HG03354 (cell line): ENCODE measurements at regions not wholly inside any gene's neighbourhood (a gene's known extent, or its start where the extent isn't known, plus 50 kb on each side); places are given as distances from the start of the nearest gene placed in this dataset.
"Not testable (repeated sequence)": the region's sequence is repeated elsewhere in the genome, so short reads cannot be mapped to it uniquely, and the experiment has no call there.

ENCODE experiments used
- ATAC-seq: cut with Tn5 transposase; IDR thresholded peaks from one replicate; pipeline ENCODE4 v1.9.1; 2021; ENCODE audit warnings: mild to moderate bottlenecking; ENCODE audit not compliant: unreplicated experiment, poor library complexity, severe bottlenecking

DNA sequence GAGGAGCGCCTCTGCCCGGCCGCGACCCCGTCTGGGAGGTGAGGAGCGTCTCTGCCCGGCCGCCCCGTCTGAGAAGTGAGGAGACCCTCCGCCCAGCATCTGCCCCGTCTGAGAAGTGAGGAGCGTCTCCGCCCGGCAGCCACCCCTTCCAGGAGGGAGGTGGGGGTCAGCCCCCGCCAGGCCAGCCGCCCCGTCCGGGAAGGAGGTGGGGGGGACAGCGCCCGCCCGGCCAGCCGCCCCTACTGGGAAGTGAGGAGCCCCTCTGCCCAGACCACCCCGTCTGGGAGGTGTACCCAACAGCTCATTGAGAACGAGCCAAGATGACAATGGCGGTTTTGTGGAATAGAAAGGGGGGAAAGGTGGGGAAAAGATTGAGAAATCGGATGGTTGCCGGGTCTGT is 164.6 kb downstream of the TEX36 start:
- not testable (repeated sequence) for ATAC-seq

DNA sequence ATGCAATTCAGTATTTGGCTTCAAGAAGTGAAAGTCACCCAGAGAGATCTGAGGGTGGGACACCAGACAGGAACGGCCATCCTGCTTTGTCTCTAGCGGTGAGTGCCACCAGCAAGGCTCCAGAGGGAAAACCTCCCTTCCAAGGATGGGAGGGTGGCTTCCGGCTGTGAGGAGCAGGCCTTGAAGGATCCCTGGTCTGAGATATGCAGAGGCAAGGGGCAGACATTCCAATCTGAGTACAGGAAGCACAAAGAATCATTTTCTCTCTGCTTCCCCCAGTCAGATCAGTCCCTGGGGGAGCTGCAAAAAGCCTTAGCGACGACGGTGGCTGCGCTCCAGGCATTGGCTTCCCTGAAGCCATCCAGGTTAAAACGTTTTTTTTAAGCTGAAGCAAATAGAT is 167.4 kb downstream of the TEX36 start:
- ATAC-seq: no peak

DNA sequence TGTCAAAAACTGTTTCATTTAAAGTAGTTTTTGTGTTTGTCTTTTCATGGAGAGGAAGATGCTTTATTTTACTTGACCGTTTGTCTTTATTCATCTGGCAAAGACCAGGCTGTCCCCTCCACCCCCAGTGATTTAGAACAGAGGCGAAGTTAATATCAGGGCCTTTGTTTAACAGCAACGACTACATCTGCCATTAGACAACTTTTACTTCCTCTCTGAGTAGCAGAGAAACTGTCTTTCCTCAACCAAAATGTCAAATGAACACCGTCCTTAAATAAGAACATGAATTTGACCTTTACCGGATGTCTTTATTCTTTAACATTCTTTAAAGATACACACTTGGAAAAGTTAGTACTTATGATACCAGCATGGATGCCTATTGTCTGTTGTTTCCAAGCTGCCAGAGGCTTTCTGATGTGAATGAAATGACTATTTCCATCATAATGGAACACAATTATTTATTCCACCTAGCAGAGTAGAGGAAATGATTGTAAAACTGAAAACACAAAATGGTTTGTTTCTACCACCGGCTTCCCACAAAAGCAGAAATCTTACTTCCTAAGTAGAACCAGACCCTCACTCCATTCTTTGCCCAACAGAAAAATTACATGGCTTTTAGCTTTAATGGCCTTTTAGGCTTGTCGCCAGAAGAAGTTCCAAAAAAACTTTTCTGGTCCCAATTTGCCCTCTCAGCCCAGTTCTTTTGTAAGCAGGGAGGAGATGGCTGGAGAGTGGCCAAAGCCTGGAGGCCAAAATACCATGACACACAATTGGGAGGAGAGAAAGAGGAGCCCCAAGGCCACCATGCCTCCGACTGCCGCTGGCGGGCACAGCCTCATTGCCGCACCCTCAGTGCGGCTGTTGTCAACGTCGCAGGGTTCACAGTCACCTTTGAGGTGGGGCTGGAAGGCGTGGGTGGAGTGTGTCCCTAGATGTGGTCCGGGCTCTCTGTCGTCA is 168.5 kb downstream of the TEX36 start:
- ATAC-seq: no peak

DNA sequence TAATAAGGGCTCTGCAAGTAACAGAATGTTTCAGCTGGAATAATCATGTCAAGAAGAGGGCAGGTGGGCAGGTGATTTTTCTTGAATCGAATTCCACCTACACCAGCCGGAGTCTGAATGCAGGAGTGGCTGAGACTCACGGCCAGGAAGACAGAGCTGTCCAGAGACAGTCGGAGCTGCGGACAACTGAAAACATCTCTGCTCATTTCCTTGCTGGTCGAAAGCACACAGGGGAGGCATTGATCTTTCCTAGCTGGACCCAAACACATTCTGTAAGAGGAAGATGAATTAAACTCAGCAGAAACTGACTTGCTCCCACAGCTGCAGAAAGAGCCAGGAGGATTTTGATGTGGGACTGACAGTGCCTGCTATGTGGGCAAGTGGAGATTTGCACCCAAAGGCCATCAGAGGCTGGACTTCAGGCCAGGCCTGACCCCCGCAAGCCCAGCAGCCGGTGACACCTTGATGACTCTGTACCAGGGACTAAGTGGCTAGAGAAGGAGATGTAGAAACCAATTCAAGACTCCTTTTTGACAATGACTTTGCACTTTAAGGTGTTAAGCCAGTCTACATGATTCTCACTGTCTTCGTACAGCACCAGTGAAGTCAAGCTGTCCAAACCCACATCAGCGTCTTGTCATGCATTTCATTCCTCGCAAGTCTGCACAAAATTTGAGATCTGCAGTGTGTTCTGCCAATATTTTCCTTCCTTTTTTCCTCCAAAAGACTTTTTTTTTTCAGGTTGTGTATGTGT is 169.4 kb downstream of the TEX36 start:
- no peak for ATAC-seq

DNA sequence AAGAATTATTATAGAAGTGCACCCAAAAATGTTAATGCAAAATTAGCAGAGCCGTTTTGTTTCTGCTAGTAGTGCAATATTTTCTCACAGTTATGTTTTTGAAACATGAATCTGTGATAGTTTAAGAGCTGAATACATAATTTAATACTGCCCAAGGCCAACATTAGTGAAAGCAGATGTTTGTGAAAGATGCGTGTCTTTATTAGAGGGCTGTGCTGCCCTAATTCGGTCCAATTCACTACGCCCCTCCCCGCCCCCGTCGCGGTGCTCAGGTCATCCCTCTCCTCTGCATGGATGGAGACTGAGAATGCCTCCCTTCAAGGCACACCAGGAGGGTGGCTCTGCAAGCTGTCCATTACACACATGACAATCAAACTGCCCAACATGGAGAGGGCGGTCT is 172.0 kb downstream of the TEX36 start:
- no peak for ATAC-seq

DNA sequence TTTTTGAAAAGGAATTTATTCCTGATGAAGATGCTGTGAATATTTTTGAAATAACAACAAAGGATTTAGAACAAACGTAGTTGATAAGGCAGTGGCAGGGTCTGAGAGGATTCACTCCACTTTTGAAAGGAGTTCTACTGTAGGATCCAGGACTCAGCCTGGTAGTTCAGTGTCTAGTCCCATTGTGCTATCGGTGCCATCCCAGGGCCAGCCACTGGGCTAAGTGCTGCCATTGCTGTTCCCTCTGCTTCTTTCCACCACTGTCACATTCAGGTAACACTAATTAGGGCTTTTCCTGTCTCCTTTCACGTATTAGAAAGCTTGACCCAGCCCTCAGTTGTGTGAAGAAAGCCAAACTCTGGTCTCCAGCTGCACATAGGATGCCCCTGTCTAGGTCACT is 177.3 kb downstream of the TEX36 start:
- no peak for ATAC-seq

DNA sequence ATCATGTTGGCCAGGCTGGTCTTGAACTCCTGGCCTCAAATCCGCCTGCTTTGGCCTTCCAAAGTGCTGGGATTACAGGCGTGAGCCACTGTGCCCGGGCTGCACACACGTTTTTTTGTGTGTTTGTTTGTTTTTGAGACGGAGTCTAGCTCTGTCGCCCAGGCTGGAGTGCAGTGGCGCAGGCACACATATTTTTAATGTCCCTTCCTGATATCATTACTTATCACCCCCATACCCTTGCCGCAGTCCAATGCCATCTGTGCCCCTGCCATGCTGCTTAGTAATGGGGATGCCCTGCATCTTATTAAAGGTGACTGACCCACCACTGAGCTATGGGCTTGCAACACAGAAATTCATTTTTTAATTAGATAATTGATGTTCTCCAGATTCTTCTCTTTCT is 180.7 kb downstream of the TEX36 start:
- no peak for ATAC-seq

DNA sequence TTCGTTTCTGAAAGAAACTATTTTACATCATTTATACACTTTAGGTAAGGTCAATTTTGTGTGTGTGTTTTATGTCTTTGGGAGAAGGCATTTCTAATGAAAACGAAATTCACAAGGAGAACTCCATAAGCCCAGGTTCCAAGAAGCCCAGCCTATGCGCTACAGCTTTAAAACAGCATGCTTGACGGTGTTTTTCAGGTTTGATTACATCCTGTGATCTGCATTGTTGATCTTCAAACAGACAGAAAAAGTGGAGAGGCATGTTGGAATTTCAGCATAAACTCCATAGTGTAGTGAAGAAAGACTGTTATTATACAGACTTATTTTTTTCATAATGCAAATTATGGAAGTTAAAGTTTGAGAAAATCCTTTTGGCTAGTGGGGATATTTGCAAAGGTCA is 187.6 kb downstream of the TEX36 start:
- ATAC-seq: no peak

DNA sequence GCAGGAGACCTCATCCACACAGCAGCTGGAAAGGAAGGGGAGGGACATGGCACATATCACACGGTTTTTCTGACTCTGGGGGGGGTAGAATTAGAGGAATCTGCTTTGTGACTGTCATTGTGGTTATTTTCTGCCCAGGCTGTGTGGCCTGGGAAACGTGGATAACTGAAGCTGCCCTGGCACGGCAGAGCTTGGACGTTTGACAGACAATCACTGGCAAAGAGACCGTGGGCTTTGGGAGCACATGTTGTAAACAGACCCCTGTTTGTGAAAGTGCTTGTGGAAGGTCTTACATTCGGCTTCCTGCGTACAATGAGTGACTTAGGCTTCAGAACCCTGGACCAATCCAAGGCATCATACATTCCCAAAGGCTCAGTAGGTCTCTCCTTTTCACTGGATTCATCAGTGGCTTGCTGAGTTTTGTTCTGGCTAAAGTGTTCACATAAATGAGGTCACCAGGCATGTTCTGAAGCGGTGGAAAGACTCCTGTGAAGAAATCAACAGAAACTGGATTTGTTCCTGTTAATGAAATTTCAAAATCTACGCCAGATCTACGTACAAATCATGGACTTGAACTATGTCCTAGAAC is 188.2 kb downstream of the TEX36 start:
- no peak for ATAC-seq

DNA sequence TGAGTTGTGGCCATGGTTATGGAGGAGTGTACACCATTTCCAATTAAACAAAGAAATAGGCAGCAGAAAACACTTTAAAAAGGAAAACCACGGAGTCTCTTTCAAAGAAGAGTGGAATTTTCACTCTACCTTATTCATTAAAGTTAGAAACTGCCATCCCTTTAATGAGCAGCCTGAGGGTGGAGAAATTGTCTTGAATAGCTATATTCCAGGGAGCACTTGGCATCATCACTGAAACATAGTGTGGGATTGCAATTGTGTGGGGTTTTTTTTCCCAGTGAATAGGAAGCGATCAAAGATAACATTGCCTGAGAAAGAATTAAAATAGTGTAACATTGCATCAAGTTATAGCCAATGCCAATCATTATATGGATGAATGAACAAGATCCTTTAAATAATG is 191.6 kb downstream of the TEX36 start:
- no peak for ATAC-seq

- no peak for ATAC-seq
These were observed 193.2 kb downstream of the TEX36 start for GRCh38 chr10:125489731-125490130.

DNA sequence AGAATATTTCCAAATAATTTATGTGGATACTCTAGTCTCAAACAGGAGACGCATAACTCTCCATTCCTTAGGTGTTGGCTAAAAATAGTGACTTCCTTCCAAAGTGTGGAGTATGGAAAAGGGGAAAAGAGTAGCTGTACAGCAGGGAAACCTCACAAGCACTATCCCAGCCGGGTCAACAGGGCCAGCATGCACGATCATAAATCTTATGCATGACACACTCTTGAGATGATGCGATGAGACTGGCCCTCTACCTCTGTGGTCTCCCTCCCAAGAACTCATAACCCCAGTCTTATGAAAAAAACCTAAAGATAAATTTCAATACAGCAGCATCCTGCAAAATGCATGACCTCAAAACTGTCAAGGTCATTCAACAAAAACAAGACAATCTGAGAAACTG is 197.3 kb downstream of the TEX36 start:
- ATAC-seq: no peak

DNA sequence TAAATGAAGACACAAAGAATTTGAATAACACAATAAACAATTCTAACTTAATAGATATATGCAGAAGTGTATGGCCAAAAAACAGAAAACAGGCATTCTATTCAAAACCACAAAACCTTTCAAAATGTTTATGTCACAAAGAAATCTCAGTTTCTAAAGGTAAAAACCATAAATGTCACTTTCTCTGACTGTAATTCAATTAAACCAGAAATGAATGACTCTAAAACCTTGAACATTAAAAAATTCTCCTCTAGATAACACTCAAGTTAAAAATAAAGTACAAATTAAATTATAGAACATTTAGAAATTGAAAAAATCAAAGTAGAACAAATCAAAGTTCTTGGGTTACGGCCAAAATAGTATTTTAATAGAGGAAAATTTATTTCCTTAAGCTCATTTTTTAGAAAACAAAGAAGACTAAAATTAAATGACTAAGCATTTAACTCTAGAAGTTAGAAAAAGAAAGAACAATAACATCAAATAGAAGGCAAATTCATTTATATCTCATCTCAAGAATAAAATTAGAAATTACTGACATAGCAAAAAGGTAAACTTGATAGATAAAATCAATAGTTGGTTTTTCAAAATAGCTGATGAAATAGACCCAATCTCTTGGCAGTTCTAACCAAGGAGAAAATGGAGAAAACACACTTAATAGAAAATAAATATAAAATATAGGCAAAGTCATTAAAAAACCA is 198.8 kb downstream of the TEX36 start:
- no peak for ATAC-seq

GRCh38 chr10:125482637-125483036 is 200.3 kb downstream of the TEX36 start:
- no peak for ATAC-seq

GRCh38 chr10:125482108-125482507 is 200.9 kb downstream of the TEX36 start:
- ATAC-seq: no peak

DNA sequence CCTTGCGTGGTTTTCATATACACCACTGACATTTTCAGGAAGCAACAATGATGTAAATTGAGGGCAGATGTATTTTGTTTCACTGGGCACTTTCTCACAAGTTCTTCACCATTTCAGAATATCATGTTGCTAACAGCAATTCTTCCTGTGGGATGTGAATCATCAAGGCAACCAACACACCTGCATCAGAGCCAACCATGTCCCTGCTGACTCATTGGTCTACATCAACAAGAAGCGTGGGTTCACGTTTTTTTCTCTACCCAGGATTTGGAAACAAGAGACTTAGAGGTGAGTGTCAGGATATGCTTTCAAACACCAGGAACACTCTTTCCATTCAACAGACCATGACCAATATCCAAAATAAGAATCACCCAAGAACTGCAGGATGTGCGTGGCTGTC is 203.9 kb downstream of the TEX36 start:
- ATAC-seq: no peak

GRCh38 chr10:125475815-125476214 is 207.1 kb downstream of the TEX36 start:
- no peak for ATAC-seq

DNA sequence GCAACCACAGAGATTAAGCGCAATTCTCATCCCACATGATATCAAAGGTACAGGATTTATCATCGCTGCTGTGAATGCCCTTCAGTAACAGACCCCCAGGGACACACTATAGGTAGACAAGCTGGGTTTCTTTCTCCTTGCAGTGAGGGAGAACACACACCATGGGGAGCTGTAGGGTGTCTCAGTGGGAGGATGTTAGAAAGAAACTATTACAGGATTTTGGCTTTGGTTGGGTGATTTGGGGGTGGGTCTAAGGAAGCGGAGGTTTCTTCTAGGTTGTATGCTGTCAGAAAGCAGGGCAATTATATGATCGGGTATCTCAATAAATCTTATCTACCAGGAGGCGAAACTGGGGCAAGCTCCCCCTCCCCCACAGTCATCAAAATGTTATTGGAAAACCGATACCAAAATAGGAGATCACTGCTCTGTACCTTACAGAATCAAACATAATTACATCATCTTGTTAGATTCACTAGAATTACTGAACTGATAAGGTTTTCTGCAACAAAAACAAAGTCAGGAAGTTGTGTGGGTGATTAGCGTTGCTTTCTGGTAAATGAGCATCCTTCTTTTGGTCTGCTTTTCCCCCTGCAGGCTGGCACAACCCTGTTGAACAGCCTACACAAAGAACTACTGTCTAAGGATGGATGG is 209.7 kb downstream of the TEX36 start:
- ATAC-seq: no peak

DNA sequence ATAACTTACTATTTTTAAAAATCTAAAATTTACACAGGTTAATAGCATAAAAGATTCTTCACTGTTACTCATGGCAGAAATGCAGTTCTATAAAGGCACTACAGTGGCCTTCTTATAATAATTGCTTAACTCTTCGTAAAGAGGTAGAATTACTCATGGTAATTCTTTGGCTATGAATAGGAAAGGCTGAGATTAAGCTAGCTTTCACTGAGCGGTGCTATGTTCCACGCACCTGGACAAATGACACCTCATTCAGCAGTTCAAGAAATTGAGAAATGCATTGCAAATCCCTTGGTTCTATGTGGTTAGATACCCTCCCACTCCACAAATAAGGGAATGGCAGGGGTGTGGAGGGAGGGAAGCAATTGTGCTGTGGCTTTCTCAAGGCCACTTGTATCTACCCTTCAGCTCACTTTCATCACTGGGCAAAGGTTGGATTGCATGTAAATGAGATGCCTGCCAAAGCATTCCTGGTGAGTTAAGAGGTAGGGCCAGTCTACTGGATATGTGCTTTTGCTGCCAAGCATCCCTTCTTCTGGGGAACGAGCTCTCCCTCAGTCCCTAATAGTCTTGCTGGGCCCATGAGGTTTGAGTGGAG is 210.9 kb downstream of the TEX36 start:
- ATAC-seq: no peak
